K562 (cell line): ENCODE measurements at regions not wholly inside any gene's neighbourhood (a gene's known extent, or its start where the extent isn't known, plus 50 kb on each side); places are given as distances from the start of the nearest gene placed in this dataset.

ENCODE experiments used
- CHD2 ChIP-seq: IDR thresholded peaks from 2 replicates; pipeline ENCODE4 v1.6.1; 2011; ENCODE audit warnings: low read depth, low read length
- ZNF274 ChIP-seq: IDR thresholded peaks from 2 replicates; pipeline ENCODE4 v1.6.1; 2011; ENCODE audit warnings: low read depth, mild to moderate bottlenecking, low read length, moderate library complexity, borderline replicate concordance

- no peak for TF ChIP-seq CHD2
- TF ChIP-seq ZNF274: no peak
These were observed 76.4 kb upstream of the ZEB2 start for GRCh38 chr2:144596073-144596871.
